IMR-90 (cell line): ENCODE measurements at regions not wholly inside any gene's neighbourhood (a gene's known extent, or its start where the extent isn't known, plus 50 kb on each side); places are given as distances from the start of the nearest gene placed in this dataset.

Source experiments
- BHLHE40 ChIP-seq: fragments of 150-350 bp; IDR thresholded peaks from 2 replicates; pipeline ENCODE4 v1.6.1; 2016; ENCODE audit warnings: mild to moderate bottlenecking, low read depth, low read length
- CEBPB ChIP-seq: IDR thresholded peaks from 2 replicates; pipeline ENCODE4 v1.6.1; 2012; ENCODE audit warnings: low read depth, low read length, improper control_type of control experiment
- CTCF ChIP-seq: conservative IDR thresholded peaks from 2 replicates; pipeline ENCODE4 v1.5.1; 2012; ENCODE audit warnings: mild to moderate bottlenecking, low read depth, low read length, improper control_type of control experiment
- FOS ChIP-seq: fragments of 150-350 bp; IDR thresholded peaks from 2 replicates; pipeline ENCODE4 v1.6.1; 2016; ENCODE audit warnings: low read depth, low read length
- POLR2A ChIP-seq: IDR thresholded peaks from 2 replicates; pipeline ENCODE4 v1.6.1; 2012; ENCODE audit warnings: mild to moderate bottlenecking, low read depth, low read length
- RCOR1 ChIP-seq: IDR thresholded peaks from 2 replicates; pipeline ENCODE4 v1.6.1; 2012; ENCODE audit warnings: mild to moderate bottlenecking, low read length, improper control_type of control experiment; ENCODE audit not compliant: insufficient replicate concordance
- RFX5 ChIP-seq: IDR thresholded peaks from 2 replicates; pipeline ENCODE4 v1.8.0; 2012; ENCODE audit warnings: low read depth, mild to moderate bottlenecking, low read length, moderate library complexity
- USF2 ChIP-seq: fragments of 150-350 bp; IDR thresholded peaks from 2 replicates; pipeline ENCODE4 v1.6.1; 2017; ENCODE audit warnings: mild to moderate bottlenecking, antibody characterized with exemption, low read length, low read depth

- TF ChIP-seq POLR2A (no peak), CTCF (no peak), USF2 (no peak), BHLHE40 (no peak), FOS (no peak), RFX5 (no peak), RCOR1 (no peak), CEBPB (no peak)
Observed at GRCh38 chr7:124388751-124389150, 355.9 kb upstream of the TMEM229A start.
